ENCODE measurements at regions not wholly inside any gene's neighbourhood (a gene's known extent, or its start where the extent isn't known, plus 50 kb on each side); places are given as distances from the start of the nearest gene placed in this dataset.

DNA sequence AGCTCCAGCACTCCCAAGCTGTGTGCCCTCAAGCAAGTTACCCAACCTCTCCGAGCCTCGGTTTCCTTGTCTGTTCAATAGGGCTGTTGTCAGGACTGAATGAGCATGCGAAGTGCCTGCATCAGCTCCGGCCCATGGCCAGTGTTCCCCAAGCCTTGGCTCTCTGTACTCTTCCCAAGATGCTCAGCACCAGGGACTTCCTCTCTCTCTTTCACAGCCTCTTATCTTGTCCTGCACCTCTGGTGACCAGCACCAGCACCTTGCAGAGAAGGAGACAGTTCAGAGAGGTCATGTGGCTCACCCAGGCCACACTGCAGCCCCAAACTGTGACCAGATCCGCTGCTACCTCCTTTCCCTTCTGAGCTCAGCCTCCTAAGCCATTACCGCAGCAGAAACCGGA, 120.3 kb upstream of the ANO1 start:
- H3K36me3 ChIP-seq (ENCODE audit: low read length): no peaks in the 10 kb centered on the region
- H3K27ac ChIP-seq (ENCODE audit: low read depth, low read length): no peak overlapping the region
- no peak overlapping the region for H3K4me2 ChIP-seq (ENCODE audit: low read depth, low read length, poor library complexity, severe bottlenecking)
- H3K27me3 ChIP-seq (ENCODE audit: low read length): no peaks in the 10 kb centered on the region
- H3K9me2 ChIP-seq (replicated peaks; ENCODE audit: insufficient read depth, low read length): no peaks in the 10 kb centered on the region
- H3F3A ChIP-seq (ENCODE audit: insufficient read depth): no peaks in the 10 kb centered on the region
- H4K20me1 ChIP-seq (ENCODE audit: low read depth, low read length): no peaks in the 10 kb centered on the region
- H3K4me3 ChIP-seq (ENCODE audit: insufficient read depth, low read length, poor library complexity, severe bottlenecking): no peak overlapping the region
- H3K9me3 ChIP-seq (ENCODE audit: insufficient read depth, low read length): no peaks in the 10 kb centered on the region
- no peak overlapping the region for H2AFZ ChIP-seq (ENCODE audit: low read depth, low read length, severe bottlenecking)
- H3K79me2 ChIP-seq (ENCODE audit: insufficient read depth, low read length): no peaks in the 10 kb centered on the region
- H3K9ac ChIP-seq (ENCODE audit: low read length): no peak overlapping the region
- TF ChIP-seq, protein P1, sequence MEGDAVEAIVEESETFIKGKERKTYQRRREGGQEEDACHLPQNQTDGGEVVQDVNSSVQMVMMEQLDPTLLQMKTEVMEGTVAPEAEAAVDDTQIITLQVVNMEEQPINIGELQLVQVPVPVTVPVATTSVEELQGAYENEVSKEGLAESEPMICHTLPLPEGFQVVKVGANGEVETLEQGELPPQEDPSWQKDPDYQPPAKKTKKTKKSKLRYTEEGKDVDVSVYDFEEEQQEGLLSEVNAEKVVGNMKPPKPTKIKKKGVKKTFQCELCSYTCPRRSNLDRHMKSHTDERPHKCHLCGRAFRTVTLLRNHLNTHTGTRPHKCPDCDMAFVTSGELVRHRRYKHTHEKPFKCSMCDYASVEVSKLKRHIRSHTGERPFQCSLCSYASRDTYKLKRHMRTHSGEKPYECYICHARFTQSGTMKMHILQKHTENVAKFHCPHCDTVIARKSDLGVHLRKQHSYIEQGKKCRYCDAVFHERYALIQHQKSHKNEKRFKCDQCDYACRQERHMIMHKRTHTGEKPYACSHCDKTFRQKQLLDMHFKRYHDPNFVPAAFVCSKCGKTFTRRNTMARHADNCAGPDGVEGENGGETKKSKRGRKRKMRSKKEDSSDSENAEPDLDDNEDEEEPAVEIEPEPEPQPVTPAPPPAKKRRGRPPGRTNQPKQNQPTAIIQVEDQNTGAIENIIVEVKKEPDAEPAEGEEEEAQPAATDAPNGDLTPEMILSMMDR (IDR thresholded peaks at IDR 0.05; ENCODE audit: insufficient read depth, low read length, poor library complexity, severe bottlenecking): no peak
- TF ChIP-seq EZH2phosphoT487 (conservative IDR thresholded peaks at IDR 0.05; ENCODE audit: low read length): no peak

DNA sequence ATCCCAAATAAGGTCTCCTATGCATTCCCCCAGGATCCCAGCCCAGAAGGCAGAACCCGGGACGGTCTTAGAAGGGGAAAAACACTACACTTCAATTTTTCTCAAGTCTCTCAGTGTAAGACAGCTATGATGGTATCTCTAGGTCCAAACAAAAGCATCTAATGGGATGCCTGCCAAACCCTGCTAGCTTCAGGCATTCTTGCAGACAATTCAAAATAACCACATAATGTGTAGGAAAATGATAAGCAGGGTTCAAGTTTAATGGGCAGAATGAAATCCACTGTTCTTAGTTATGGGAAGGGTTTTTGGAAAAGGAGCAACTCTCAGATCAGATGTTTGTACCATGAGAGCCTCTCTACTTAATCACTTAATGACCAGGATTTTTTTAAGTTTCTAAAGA, 119.8 kb upstream of the ANO1 start:
- no peak overlapping the region for H2AFZ ChIP-seq (ENCODE audit: low read depth, low read length, severe bottlenecking)
- H3K9me3 ChIP-seq (ENCODE audit: insufficient read depth, low read length): no peaks in the 10 kb centered on the region
- H3K9me2 ChIP-seq (replicated peaks; ENCODE audit: insufficient read depth, low read length): no peaks in the 10 kb centered on the region
- no peak overlapping the region for H3K4me3 ChIP-seq (ENCODE audit: insufficient read depth, low read length, poor library complexity, severe bottlenecking)
- TF ChIP-seq EZH2phosphoT487 (conservative IDR thresholded peaks at IDR 0.05; ENCODE audit: low read length): no peak
- TF ChIP-seq, protein P1 (IDR thresholded peaks at IDR 0.05; ENCODE audit: insufficient read depth, low read length, poor library complexity, severe bottlenecking): no peak
- H3K27ac ChIP-seq (ENCODE audit: low read depth, low read length): no peak overlapping the region
- no peak overlapping the region for H3K4me2 ChIP-seq (ENCODE audit: low read depth, low read length, poor library complexity, severe bottlenecking)
- no peaks in the 10 kb centered on the region for H3K36me3 ChIP-seq (ENCODE audit: low read length)
- H3K27me3 ChIP-seq (ENCODE audit: low read length): no peaks in the 10 kb centered on the region
- no peak overlapping the region for H3K9ac ChIP-seq (ENCODE audit: low read length)
- H4K20me1 ChIP-seq (ENCODE audit: low read depth, low read length): no peaks in the 10 kb centered on the region
- no peaks in the 10 kb centered on the region for H3F3A ChIP-seq (ENCODE audit: insufficient read depth)
- no peaks in the 10 kb centered on the region for H3K79me2 ChIP-seq (ENCODE audit: insufficient read depth, low read length)

DNA sequence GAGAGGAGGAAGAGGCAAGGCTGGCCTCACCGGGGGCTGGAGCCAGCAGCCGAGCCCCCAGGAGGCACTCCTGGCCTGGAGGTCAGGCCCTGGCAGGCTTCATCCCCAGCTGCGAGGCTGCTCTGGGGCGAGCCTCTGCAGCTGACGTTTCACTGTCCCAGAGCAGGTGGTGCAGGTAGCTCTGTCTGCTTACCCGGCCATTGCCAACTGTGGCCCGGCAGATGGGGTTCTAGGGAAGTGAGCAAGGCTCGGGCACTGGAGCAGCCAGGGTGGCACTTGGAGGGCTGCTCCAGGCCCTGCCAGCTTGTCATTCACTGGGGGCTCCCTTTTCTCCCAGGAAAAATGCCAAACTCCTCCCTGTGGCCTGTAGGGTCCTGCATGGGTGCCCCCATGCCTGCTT, 118.7 kb upstream of the ANO1 start:
- no peaks in the 10 kb centered on the region for H3K9me3 ChIP-seq (ENCODE audit: insufficient read depth, low read length)
- H3K36me3 ChIP-seq (ENCODE audit: low read length): no peaks in the 10 kb centered on the region
- no peaks in the 10 kb centered on the region for H3F3A ChIP-seq (ENCODE audit: insufficient read depth)
- H3K4me3 ChIP-seq (ENCODE audit: insufficient read depth, low read length, poor library complexity, severe bottlenecking): no peak overlapping the region
- H4K20me1 ChIP-seq (ENCODE audit: low read depth, low read length): no peaks in the 10 kb centered on the region
- no peaks in the 10 kb centered on the region for H3K9me2 ChIP-seq (replicated peaks; ENCODE audit: insufficient read depth, low read length)
- TF ChIP-seq, protein P1 (IDR thresholded peaks at IDR 0.05; ENCODE audit: insufficient read depth, low read length, poor library complexity, severe bottlenecking): no peak
- no peak for TF ChIP-seq EZH2phosphoT487 (conservative IDR thresholded peaks at IDR 0.05; ENCODE audit: low read length)
- no peaks in the 10 kb centered on the region for H3K27me3 ChIP-seq (ENCODE audit: low read length)
- no peak overlapping the region for H3K9ac ChIP-seq (ENCODE audit: low read length)
- no peak overlapping the region for H3K27ac ChIP-seq (ENCODE audit: low read depth, low read length)
- H3K79me2 ChIP-seq (ENCODE audit: insufficient read depth, low read length): no peaks in the 10 kb centered on the region
- H3K4me2 ChIP-seq (ENCODE audit: low read depth, low read length, poor library complexity, severe bottlenecking): no peak overlapping the region
- H2AFZ ChIP-seq (ENCODE audit: low read depth, low read length, severe bottlenecking): no peak overlapping the region

- Histone ChIP-seq H3K79me2 (ENCODE audit: insufficient read depth, low read length) (no peaks in the 10 kb centered on the region), H3K36me3 (ENCODE audit: low read length) (no peaks in the 10 kb centered on the region), H3F3A (ENCODE audit: insufficient read depth) (no peaks in the 10 kb centered on the region), H3K27me3 (ENCODE audit: low read length) (no peaks in the 10 kb centered on the region), H3K4me2 (ENCODE audit: low read depth, low read length, poor library complexity, severe bottlenecking) (no peak overlapping the region), H3K9ac (ENCODE audit: low read length) (no peak overlapping the region), H3K27ac (ENCODE audit: low read depth, low read length) (no peak overlapping the region), H3K4me3 (ENCODE audit: insufficient read depth, low read length, poor library complexity, severe bottlenecking) (no peak overlapping the region), H3K9me3 (ENCODE audit: insufficient read depth, low read length) (no peaks in the 10 kb centered on the region), H4K20me1 (ENCODE audit: low read depth, low read length) (no peaks in the 10 kb centered on the region), H2AFZ (ENCODE audit: low read depth, low read length, severe bottlenecking) (no peak overlapping the region), H3K9me2 (replicated peaks; ENCODE audit: insufficient read depth, low read length) (no peaks in the 10 kb centered on the region)
- TF ChIP-seq EZH2phosphoT487 (conservative IDR thresholded peaks at IDR 0.05; ENCODE audit: low read length): no peak
- TF ChIP-seq, protein P1 (IDR thresholded peaks at IDR 0.05; ENCODE audit: insufficient read depth, low read length, poor library complexity, severe bottlenecking): no peak
These were observed 116.4 kb upstream of the ANO1 start for GRCh38 chr11:69961738-69962137.
